Peyer's patch (tissue), 4 donors: ENCODE measurements at regions not wholly inside any gene's neighbourhood (a gene's known extent, or its start where the extent isn't known, plus 50 kb on each side); places are given as distances from the start of the nearest gene placed in this dataset.

Experiments used
- DNase-seq, 3 donors: peaks; one replicate each; pipeline ENCODE4 v3.0.0-alpha.2; 2017 to 2019
- H3K27ac ChIP-seq, 4 donors: fragments of 200-600 bp; sonication (generic); one replicate each; pipeline ENCODE4 v1.5.1; 2016 to 2019
- H3K27me3 ChIP-seq, 2 donors: fragments of 200-600 bp; sonication (generic); one replicate each; pipeline ENCODE4 v1.5.1; 2019
- H3K36me3 ChIP-seq, 3 donors: fragments of 200-600 bp; sonication (generic); one replicate each; pipeline ENCODE4 v1.5.1; 2016 to 2019
- H3K4me1 ChIP-seq, 4 donors: fragments of 200-600 bp; sonication (generic); one replicate each; pipeline ENCODE4 v1.5.1; 2016 to 2019
- H3K4me3 ChIP-seq, 4 donors: fragments of 200-600 bp; sonication (generic); 1 replicate in 3 of 4; 2 replicates in 1 of 4; pipeline ENCODE4 v1.5.1; 2016 to 2019; ENCODE audit warnings: mild to moderate bottlenecking in 1 of 4
- H3K9me3 ChIP-seq, 4 donors: fragments of 200-600 bp; sonication (generic); one replicate each; pipeline ENCODE4 v1.5.1; 2016 to 2019; ENCODE audit warnings: mild to moderate bottlenecking in 1 of 4
- CTCF ChIP-seq, 6 experiments: fragments of 450-650 bp in 4 of 6; fragments of 200-600 bp in 2 of 6; sonication (generic) in 1 of 6; IDR thresholded peaks; one replicate each; pipeline ENCODE4 v1.5.1; 2017 to 2019; ENCODE audit warnings: antibody characterized with exemption in 6 of 6, mild to moderate bottlenecking in 3 of 6, moderate library complexity in 1 of 6
- POLR2A ChIP-seq, 2 donors: fragments of 450-650 bp; IDR thresholded peaks; one replicate each; pipeline ENCODE4 v1.5.1; 2017; ENCODE audit warnings: antibody characterized with exemption in 2 of 2, mild to moderate bottlenecking in 2 of 2, moderate library complexity in 2 of 2

DNA sequence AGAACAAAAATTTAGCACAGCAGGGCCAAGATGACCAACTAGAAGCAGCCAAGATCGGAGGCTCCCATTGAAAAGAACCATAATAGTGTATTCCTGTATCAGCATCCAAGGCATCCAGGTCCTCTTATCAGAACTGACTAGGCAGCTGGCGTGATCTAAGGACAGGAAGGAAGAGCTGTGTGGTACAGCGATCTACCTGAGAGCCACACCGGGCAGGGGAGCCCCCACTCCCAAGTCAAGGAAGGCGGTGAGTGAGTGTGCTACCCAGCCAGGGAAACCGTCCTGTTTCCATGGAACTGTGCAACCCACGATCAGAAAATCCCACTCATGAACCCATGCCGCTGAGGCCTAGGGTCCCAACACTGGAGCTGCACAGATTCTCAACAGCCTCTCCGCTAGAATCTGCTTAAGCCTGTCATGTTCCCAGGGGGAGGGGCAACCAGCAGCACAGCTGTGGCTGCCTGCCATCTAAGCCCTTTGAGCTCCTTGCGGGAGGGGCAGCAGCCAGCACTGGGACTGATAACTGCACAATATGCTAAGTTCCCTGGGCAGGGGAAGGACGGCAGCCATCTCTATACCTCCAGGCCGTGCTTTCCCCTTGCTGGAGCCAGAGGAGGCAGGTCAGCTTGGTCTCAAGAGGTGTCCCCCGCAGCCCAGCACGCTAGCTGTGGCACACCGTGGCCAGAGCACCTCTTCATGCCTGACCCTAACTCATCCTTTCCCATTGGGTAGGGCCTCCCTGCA lies 213.0 kb upstream of the SMIM30 start:
- Histone ChIP-seq H3K4me1 (no peaks in the 10 kb centered on the region), H3K27ac (no peak overlapping the region), H3K27me3 (no peaks in the 10 kb centered on the region), H3K36me3 (no peaks in the 10 kb centered on the region), H3K9me3 (no peaks in the 10 kb centered on the region), H3K4me3 (no peak overlapping the region)
- peak in 1 of 3 donors; percentile 36 for DNase-seq
- TF ChIP-seq CTCF (IDR thresholded peaks at IDR 0.05): no peak
- no peak for TF ChIP-seq POLR2A (IDR thresholded peaks at IDR 0.05)

- H3K4me3 ChIP-seq: no peak overlapping the region
Observed at GRCh38 chr7:113321201-113321600, 202.8 kb upstream of the SMIM30 start.

DNA sequence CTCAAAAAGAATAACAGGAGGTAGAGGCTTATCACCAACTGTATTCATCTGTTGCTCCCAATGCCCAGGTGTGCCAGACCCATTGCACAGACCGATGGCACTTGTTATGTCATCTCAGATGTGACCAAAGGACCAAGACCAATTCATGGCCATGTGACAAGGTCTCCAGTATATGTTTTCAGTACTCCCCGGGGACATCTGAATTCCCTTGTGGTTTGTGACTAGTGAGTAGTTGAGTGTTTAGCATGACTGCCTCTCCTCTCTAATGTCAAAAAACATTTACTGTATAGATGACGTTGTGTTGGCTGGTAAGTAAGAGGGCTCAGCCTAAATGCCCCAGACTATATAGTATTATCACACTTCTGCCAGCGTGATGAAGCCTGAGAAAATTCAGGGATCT lies 202.1 kb upstream of the SMIM30 start:
- peak in 1 of 3 donors; percentile 5 for DNase-seq
- Histone ChIP-seq H3K36me3 (no peaks in the 10 kb centered on the region), H3K27me3 (no peaks in the 10 kb centered on the region), H3K4me3 (no peak overlapping the region), H3K9me3 (no peaks in the 10 kb centered on the region), H3K4me1 (no peaks in the 10 kb centered on the region), H3K27ac (no peak overlapping the region)
- no peak for TF ChIP-seq CTCF (IDR thresholded peaks at IDR 0.05)
- no peak for TF ChIP-seq POLR2A (IDR thresholded peaks at IDR 0.05)

More at GRCh38 chr7:113321201-113321600, 202.8 kb upstream of the SMIM30 start:
- no peaks in the 10 kb centered on the region for H3K9me3 ChIP-seq
- H3K36me3 ChIP-seq: no peaks in the 10 kb centered on the region
- DNase-seq: no peak
- H3K4me1 ChIP-seq: no peaks in the 10 kb centered on the region
- H3K27ac ChIP-seq: no peak overlapping the region
- no peaks in the 10 kb centered on the region for H3K27me3 ChIP-seq
- TF ChIP-seq CTCF (IDR thresholded peaks at IDR 0.05) (no peak), POLR2A (IDR thresholded peaks at IDR 0.05) (no peak)

DNA sequence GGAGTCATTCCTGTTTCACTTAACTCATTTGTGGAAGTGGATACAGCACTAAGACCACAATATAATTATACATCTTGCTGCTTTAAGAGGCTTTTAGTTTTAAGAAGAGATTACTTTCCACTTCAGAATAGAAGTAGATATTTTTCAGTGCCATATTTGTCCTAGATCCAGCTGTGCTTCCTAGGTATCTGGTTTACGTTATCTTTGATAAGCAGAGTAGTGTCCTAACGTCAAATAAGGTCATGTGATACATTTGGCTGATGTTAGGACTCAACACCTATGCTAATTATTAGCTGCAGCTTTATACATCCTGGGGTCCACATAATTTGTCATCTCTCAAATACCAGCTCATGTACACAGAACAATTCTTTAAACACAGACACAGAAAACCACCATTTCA lies 196.2 kb upstream of the SMIM30 start:
- H3K27ac ChIP-seq: no peak overlapping the region

DNA sequence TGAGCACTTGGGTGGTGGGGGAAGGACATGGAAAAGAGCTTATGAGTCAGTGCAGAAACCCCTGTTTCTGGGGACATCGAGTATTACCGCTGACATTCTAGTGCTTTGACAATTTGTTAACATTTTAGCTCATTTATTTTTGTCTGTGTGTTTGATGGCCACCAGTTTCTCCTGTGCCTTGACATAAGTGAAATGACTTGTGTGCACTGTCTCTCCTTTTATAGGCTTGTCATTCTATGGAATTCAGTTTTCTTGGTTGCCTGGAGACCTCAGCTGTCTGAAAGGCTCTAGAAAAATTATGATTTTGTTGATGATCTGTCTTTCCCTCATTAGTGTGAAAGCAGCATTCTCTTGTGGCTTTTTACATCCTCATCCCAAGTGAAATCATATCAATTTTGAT lies 190.0 kb upstream of the SMIM30 start:
- no peak for DNase-seq
- Histone ChIP-seq H3K27me3 (no peaks in the 10 kb centered on the region), H3K9me3 (no peaks in the 10 kb centered on the region), H3K27ac (no peak overlapping the region), H3K4me3 (no peak overlapping the region), H3K4me1 (no peaks in the 10 kb centered on the region), H3K36me3 (no peaks in the 10 kb centered on the region)
- no peak for TF ChIP-seq POLR2A (IDR thresholded peaks at IDR 0.05)
- TF ChIP-seq CTCF (IDR thresholded peaks at IDR 0.05): no peak

More for the DNA sequence above, 196.2 kb upstream of the SMIM30 start:
- Histone ChIP-seq H3K4me3 (no peak overlapping the region), H3K36me3 (no peaks in the 10 kb centered on the region), H3K4me1 (no peaks in the 10 kb centered on the region), H3K27me3 (no peaks in the 10 kb centered on the region), H3K9me3 (no peaks in the 10 kb centered on the region)
- no peak for TF ChIP-seq POLR2A (IDR thresholded peaks at IDR 0.05)
- no peak for DNase-seq

- Histone ChIP-seq H3K27me3 (no peaks in the 10 kb centered on the region), H3K36me3 (no peaks in the 10 kb centered on the region), H3K4me3 (no peak overlapping the region), H3K27ac (no peak overlapping the region), H3K4me1 (no peaks in the 10 kb centered on the region), H3K9me3 (no peaks in the 10 kb centered on the region)
- no peak for DNase-seq
- TF ChIP-seq POLR2A (IDR thresholded peaks at IDR 0.05) (no peak), CTCF (IDR thresholded peaks at IDR 0.05) (no peak)
Observed at GRCh38 chr7:113307147-113307546, 188.8 kb upstream of the SMIM30 start.
